K562 (cell line): ENCODE measurements at regions not wholly inside any gene's neighbourhood (a gene's known extent, or its start where the extent isn't known, plus 50 kb on each side); places are given as distances from the start of the nearest gene placed in this dataset.

Experiments
- DMBX1 ChIP-seq: fragments of 250-450 bp; sonication (Bioruptor Pico); IDR thresholded peaks from 2 replicates; pipeline ENCODE4 v1.8.0; 2022; ENCODE audit warnings: inconsistent platforms, mild to moderate bottlenecking, moderate library complexity, borderline replicate concordance
- TF ChIP-seq, protein P1 (sequence below), 3 experiments: IDR thresholded peaks in 2 of 3; conservative IDR thresholded peaks in 1 of 3; 2 replicates each; pipeline ENCODE4 v1.5.1; 2011 to 2012; ENCODE audit warnings: low read length in 3 of 3, mild to moderate bottlenecking in 3 of 3, control low read depth in 2 of 3, improper control_type of control experiment in 1 of 3, inconsistent platforms in 1 of 3, low read depth in 1 of 3, mixed read lengths in 1 of 3, moderate library complexity in 1 of 3; ENCODE audit not compliant: insufficient read depth in 2 of 3

DNA sequence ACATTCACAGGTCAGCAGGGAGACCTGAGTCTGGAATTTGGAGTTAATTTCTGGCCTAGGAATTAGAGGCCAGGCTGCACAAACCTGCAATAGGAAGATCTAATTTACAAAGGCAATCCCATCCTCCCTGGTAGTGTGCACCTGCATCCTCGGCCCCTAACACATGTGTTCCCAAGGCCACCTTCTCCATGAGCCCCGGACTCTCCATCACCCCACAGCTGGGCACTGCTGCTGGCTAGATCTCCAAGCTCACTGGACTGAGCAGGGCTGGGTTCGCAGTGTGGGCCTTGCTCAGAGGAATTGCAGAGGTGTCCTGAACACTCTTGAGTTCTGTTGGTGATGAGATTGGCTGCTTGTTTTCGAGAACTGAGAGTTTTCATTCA lies 162.6 kb upstream of the TWIST2 start:
- TF ChIP-seq, protein P1, sequence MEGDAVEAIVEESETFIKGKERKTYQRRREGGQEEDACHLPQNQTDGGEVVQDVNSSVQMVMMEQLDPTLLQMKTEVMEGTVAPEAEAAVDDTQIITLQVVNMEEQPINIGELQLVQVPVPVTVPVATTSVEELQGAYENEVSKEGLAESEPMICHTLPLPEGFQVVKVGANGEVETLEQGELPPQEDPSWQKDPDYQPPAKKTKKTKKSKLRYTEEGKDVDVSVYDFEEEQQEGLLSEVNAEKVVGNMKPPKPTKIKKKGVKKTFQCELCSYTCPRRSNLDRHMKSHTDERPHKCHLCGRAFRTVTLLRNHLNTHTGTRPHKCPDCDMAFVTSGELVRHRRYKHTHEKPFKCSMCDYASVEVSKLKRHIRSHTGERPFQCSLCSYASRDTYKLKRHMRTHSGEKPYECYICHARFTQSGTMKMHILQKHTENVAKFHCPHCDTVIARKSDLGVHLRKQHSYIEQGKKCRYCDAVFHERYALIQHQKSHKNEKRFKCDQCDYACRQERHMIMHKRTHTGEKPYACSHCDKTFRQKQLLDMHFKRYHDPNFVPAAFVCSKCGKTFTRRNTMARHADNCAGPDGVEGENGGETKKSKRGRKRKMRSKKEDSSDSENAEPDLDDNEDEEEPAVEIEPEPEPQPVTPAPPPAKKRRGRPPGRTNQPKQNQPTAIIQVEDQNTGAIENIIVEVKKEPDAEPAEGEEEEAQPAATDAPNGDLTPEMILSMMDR (IDR thresholded peaks at IDR 0.05 in 2 of 3, conservative IDR thresholded peaks at IDR 0.05 in 1 of 3; ENCODE audit: insufficient read depth in 2 of 3, low read depth in 1 of 3, low read length in 3 of 3), result no peak
- TF ChIP-seq DMBX1 (CRISPR knock-in tag), result no peak
